Effector memory CD4-positive, alpha-beta T cell (primary cell): ENCODE measurements at regions not wholly inside any gene's neighbourhood (a gene's known extent, or its start where the extent isn't known, plus 50 kb on each side); places are given as distances from the start of the nearest gene placed in this dataset.

Experiments used
- DNase-seq, 3 donors: peaks; one replicate each; pipeline ENCODE4 v3.0.0-alpha.2; 2020
- H3K27ac ChIP-seq: 2 replicates; pipeline ENCODE4 v1.7.0; 2013; ENCODE audit warnings: mild to moderate bottlenecking, low read length, moderate library complexity; ENCODE audit not compliant: insufficient read depth, poor library complexity, severe bottlenecking
- H3K27me3 ChIP-seq: replicated peaks from 2 replicates; pipeline ENCODE4 v1.7.0; 2013; ENCODE audit warnings: mild to moderate bottlenecking, low read length; ENCODE audit not compliant: insufficient read depth, control insufficient read depth, poor library complexity, severe bottlenecking
- H3K36me3 ChIP-seq: 2 replicates; pipeline ENCODE4 v1.7.0; 2013; ENCODE audit warnings: mild to moderate bottlenecking, low read length, moderate library complexity; ENCODE audit not compliant: control insufficient read depth, insufficient read depth
- H3K4me1 ChIP-seq: 2 replicates; pipeline ENCODE4 v1.7.0; 2013; ENCODE audit warnings: low read length, mild to moderate bottlenecking; ENCODE audit not compliant: control insufficient read depth, insufficient read depth, poor library complexity, severe bottlenecking
- H3K4me3 ChIP-seq: 2 replicates; pipeline ENCODE4 v1.7.0; 2013; ENCODE audit warnings: low read length, low read depth, mild to moderate bottlenecking; ENCODE audit not compliant: insufficient read depth, poor library complexity, severe bottlenecking
- H3K9me3 ChIP-seq: 2 replicates; pipeline ENCODE4 v1.7.0; 2013; ENCODE audit warnings: mild to moderate bottlenecking, low read length, moderate library complexity; ENCODE audit not compliant: control insufficient read depth

DNA sequence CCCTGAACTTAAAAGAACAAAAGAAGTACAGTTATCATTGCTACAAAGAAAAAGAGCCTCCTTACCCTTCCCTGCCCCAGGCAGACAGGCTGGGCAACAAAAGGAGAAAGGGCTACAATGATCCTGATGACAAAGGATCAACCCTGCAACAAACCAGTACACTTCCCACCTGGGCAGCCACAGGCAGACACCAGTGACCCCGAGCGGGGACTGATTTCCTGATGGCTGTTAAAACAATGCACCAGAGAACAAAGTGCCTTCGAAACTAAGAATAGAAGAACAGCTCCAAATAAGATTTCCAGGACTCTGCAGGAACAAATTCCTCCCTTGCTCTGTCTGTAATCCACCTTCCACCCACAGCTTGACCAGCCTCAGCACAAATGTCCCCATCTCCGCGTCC lies 106.3 kb upstream of the ARHGEF3 start:
- DNase-seq: no peak
- peaks cover 14% of the 10 kb centered on the region for H3K36me3 ChIP-seq
- peaks cover 12% of the 10 kb centered on the region for H3K4me1 ChIP-seq
- no peak overlapping the region for H3K4me3 ChIP-seq
- no peak overlapping the region for H3K27ac ChIP-seq
- H3K27me3 ChIP-seq: no peaks in the 10 kb centered on the region
- no peaks in the 10 kb centered on the region for H3K9me3 ChIP-seq

- H3K4me3 ChIP-seq: no peak overlapping the region
- H3K9me3 ChIP-seq: no peaks in the 10 kb centered on the region
- no peak overlapping the region for H3K27ac ChIP-seq
- H3K27me3 ChIP-seq: no peaks in the 10 kb centered on the region
- DNase-seq: no peak
- H3K36me3 ChIP-seq: peaks cover 7% of the 10 kb centered on the region
- peaks cover 26% of the 10 kb centered on the region for H3K4me1 ChIP-seq
Observed at GRCh38 chr3:56904552-56905215, 102.9 kb upstream of the ARHGEF3 start.

DNA sequence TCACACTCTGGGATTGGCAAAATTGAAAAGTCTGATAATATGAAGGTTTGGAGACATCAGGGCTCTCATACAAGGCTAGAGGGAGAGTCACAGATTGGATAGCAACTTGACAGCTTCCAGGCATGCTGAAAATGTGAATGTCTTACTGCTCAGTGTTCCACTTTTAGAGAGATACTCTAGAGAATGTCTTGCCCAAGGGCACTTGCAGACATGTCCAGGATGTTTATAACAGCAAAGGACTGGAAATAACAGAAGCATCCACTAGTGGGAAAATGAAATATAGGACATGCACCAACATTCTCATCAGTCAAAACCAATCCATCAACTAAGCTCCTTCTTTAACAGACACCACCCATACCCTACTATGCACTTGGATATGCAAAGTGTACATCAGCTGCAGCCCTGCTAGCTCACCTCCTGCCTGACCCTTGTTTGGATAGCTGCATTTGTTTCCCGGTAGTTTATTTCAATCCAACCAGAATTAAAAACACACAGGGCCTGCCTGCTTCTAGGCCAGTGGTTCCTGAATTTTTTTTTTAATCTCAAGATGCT lies 101.6 kb upstream of the ARHGEF3 start:
- Histone ChIP-seq H3K27me3 (no peaks in the 10 kb centered on the region), H3K36me3 (peaks cover 2% of the 10 kb centered on the region), H3K4me1 (peaks cover 26% of the 10 kb centered on the region), H3K27ac (no peak overlapping the region), H3K9me3 (no peaks in the 10 kb centered on the region), H3K4me3 (no peak overlapping the region)
- DNase-seq: no peak

GRCh38 chr3:56902468-56903160 lies 100.9 kb upstream of the ARHGEF3 start:
- Histone ChIP-seq H3K36me3 (peaks cover 5% of the 10 kb centered on the region), H3K4me1 (peaks cover 26% of the 10 kb centered on the region), H3K9me3 (no peaks in the 10 kb centered on the region), H3K27ac (no peak overlapping the region), H3K4me3 (no peak overlapping the region), H3K27me3 (no peaks in the 10 kb centered on the region)
- DNase-seq: no peak

DNA sequence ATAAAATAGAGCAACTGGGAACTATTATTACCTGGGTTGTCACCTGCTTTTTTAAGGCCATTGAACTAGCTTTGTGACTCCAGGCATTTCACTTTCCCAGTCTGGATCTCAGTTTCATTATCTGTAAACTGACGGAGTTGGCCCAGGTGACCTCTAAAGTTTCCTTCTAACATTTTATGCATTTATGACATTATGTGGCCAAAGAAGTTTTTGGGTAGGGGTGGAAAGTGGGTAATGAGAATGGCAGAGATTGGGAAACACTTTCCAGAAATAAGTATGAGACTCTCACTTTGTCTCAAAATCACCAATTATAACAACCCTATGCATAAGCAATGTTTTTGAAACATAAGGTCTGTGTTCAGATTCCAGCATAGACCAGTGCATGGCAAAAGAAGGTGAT lies 99.1 kb upstream of the ARHGEF3 start:
- Histone ChIP-seq H3K9me3 (no peaks in the 10 kb centered on the region), H3K27me3 (no peaks in the 10 kb centered on the region), H3K4me1 (peaks cover 26% of the 10 kb centered on the region), H3K36me3 (peaks cover 5% of the 10 kb centered on the region), H3K27ac (no peak overlapping the region), H3K4me3 (no peak overlapping the region)
- no peak for DNase-seq

DNA sequence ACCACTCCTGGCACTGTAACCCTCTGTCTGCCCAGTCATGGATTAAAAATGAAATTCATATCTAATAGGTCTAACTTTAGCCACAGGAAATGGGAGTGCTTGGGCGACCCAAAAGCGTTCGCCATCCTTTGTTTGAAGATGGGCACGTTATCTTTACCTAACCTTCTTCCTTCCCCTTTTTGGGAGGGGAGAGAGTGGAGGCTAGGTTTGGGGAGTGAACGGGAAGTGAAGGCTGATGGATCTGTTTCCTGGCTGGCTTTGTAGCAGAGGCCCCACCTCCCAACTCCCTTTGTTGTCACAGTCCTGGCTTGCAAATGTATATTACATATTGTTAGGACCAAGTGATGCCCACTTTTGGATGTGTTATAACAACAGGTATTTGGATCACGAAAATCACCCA lies 98.1 kb upstream of the ARHGEF3 start:
- Histone ChIP-seq H3K27me3 (no peaks in the 10 kb centered on the region), H3K36me3 (peaks cover 5% of the 10 kb centered on the region), H3K9me3 (no peaks in the 10 kb centered on the region), H3K4me1 (peaks cover 30% of the 10 kb centered on the region), H3K4me3 (no peak overlapping the region), H3K27ac (no peak overlapping the region)
- no peak for DNase-seq

DNA sequence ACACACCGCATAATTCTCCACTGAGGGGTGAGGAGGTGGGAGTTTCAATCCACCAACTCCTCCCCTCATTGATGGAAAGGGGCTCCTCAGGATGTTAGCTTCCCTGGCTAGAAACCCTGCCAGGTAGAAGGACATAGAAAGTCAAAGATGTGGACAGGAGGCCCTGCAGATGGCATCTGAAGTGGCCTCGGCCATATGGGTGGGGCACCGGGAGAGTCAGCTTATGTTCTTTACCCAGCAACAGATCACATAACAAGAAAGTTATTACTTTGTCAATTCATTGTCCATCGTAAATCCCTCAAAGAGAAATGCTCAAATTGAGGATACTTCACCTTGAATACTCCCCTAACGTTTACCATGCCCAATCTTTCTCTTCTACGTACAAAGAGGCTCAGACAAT lies 97.3 kb upstream of the ARHGEF3 start:
- H3K27me3 ChIP-seq: no peaks in the 10 kb centered on the region
- no peaks in the 10 kb centered on the region for H3K9me3 ChIP-seq
- peaks cover 5% of the 10 kb centered on the region for H3K36me3 ChIP-seq
- H3K4me3 ChIP-seq: no peak overlapping the region
- H3K27ac ChIP-seq: no peak overlapping the region
- DNase-seq: no peak
- H3K4me1 ChIP-seq: peaks cover 27% of the 10 kb centered on the region

- Histone ChIP-seq H3K27me3 (no peaks in the 10 kb centered on the region), H3K27ac (no peak overlapping the region), H3K4me1 (peaks cover 19% of the 10 kb centered on the region), H3K4me3 (no peak overlapping the region), H3K36me3 (peaks cover 5% of the 10 kb centered on the region), H3K9me3 (no peaks in the 10 kb centered on the region)
- no peak for DNase-seq
Observed at GRCh38 chr3:56896357-56896756, 94.6 kb upstream of the ARHGEF3 start.

DNA sequence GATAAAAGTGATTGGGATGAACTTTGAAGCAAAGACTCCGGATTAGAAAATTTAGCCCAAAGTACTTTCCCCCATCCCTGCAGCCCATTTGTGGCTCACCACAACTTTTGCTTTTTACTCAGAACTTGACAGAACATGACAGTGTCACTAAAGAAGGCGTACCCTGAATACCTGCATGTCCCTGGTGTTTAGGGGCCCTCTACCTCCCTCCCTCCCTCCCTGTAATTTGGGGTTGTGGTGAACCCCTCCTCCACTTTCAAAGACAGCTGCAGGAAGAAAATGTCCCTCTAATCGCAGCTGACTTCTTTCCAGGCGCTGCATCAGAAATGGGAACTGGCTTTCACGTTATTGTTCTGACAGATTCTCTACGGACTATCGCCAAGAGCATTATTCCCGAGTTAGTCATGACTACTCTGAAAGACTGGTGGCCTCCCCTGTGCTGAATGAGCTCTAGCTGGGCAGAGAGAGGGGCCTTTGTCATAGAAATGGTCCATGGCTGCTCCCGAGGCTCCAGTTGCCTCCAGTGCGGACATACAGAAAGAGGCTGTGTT lies 93.2 kb upstream of the ARHGEF3 start:
- H3K36me3 ChIP-seq: peaks cover 5% of the 10 kb centered on the region
- DNase-seq: no peak
- H3K9me3 ChIP-seq: no peaks in the 10 kb centered on the region
- no peak overlapping the region for H3K4me3 ChIP-seq
- H3K4me1 ChIP-seq: peaks cover 28% of the 10 kb centered on the region
- no peaks in the 10 kb centered on the region for H3K27me3 ChIP-seq
- no peak overlapping the region for H3K27ac ChIP-seq

- no peak for DNase-seq
- Histone ChIP-seq H3K4me3 (no peak overlapping the region), H3K9me3 (no peaks in the 10 kb centered on the region), H3K27me3 (no peaks in the 10 kb centered on the region), H3K36me3 (no peaks in the 10 kb centered on the region), H3K27ac (peak overlapping the region; percentile 31), H3K4me1 (peaks cover 57% of the 10 kb centered on the region)
Observed at GRCh38 chr3:56890448-56891091, 88.8 kb upstream of the ARHGEF3 start.
